Stimulated activated CD4-positive, alpha-beta T cell treated with anti-CD3 and anti-CD28 coated beads, Interleukin-1b, Interleukin-23, amount 100 ng/mL, for 48 hours (primary cell): ENCODE measurements at regions not wholly inside any gene's neighbourhood (a gene's known extent, or its start where the extent isn't known, plus 50 kb on each side); places are given as distances from the start of the nearest gene placed in this dataset.

Experiments used
- DNase-seq: peaks from one replicate; pipeline ENCODE4 v3.0.0-alpha.2; 2020

GRCh38 chrX:38992441-38993096 lies 191.3 kb downstream of the MID1IP1 start:
- DNase-seq: no peak

DNA sequence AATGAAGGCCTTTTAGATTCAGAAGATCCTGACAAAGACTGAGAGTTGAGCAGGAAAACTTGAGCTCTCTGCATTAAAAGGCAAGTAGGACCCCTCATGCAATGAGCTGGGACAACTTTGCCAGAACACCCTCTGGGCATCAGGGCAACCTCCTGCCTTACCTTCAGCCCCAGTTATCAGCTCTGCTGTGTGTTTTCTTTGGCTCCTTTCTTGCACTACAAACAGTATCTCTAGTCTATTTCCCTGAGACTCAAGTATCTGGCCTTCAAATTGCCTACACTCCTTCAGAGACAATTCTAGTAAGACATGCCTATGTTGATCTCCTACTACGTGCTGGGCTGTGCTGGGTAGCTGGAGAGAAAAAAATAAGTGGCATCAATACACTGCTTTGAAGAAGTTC lies 192.2 kb downstream of the MID1IP1 start:
- DNase-seq: no peak

DNA sequence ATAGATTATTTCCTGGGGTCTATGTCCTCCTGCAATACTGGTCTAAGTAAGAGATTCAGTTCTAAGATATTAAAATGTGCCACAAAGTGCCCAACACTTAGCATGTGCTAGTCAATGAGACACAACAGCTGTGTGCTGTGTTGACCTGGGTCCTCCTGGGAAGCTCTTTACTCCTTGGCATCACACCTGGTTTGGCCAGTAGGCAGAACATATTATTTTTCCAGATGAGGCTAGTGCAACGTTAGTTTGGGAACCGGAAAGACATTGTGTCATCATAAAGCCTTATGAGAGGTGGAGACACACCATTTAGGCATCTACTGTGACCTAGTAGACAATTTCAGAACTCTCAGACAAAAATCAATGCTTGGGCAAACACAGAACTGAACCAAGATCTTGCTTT lies 197.8 kb downstream of the MID1IP1 start:
- no peak for DNase-seq

DNA sequence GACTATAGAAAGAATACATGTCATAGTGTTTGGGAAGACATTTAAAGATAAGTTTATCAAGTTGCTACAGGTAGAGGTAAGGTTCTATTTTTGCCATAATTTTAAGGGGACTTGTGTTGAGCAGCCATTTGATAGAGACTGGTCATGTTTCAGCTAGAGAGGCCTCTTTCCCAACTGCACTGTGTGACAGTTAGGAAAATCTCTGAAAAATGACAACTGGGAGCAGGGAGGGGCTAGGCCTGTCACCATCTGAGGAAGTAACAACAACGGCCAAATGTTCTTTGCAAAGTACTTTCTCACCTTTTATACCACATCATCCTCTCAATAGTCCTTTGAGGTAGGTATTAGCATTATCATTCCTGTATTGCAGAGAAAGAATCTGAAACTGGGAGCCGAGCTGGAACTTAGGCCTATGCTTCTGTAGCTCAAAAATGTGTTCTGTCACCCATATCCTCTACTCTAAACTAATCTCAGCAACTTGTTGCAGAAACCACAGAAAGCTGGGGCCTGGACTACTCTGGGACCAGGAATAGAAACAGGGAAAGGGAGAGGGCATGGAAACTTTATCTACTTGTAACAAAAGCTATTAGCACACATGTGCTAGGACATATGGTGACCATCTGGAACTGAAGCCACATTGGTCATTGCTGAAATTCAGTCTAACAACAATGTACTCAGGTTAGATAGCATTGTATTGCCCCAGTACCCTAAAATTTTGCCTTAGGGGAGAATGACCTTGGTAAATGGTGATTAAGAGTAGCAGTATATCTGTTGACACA lies 198.9 kb downstream of the MID1IP1 start:
- DNase-seq: no peak

GRCh38 chrX:39000802-39001201 lies 199.5 kb downstream of the MID1IP1 start:
- no peak for DNase-seq

GRCh38 chrX:39002466-39002865 lies 201.2 kb downstream of the MID1IP1 start:
- no peak for DNase-seq

DNA sequence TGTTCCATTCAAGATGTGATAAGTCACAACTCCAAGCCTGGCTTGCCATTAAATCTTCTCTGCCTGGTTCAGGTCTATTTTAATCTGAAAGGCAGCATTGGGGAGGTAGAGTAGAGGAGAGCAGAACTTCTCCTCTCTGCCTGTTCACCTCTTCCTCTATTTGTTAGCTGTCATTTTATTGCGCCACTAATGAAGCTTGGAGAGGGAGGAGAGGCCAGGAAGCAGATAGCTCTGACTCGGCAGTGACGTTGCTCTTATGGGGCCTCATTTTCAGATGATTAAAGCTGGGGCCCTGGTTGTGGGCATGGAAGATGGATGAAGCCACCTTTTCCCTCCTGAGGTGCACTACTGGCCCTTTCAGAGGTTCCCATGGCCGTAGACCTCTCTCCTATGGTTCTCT lies 207.3 kb downstream of the MID1IP1 start:
- DNase-seq: no peak

- DNase-seq: no peak
Observed at GRCh38 chrX:39011454-39012221, 210.4 kb downstream of the MID1IP1 start.

- no peak for DNase-seq
Observed at GRCh38 chrX:39012621-39013111, 211.4 kb downstream of the MID1IP1 start.

- no peak for DNase-seq
Observed at GRCh38 chrX:39016556-39016955, 215.3 kb downstream of the MID1IP1 start.

- DNase-seq: no peak
Observed at GRCh38 chrX:39017077-39017476, 215.8 kb downstream of the MID1IP1 start.

- DNase-seq: no peak
Observed at GRCh38 chrX:39017716-39018115, 216.5 kb downstream of the MID1IP1 start.

DNA sequence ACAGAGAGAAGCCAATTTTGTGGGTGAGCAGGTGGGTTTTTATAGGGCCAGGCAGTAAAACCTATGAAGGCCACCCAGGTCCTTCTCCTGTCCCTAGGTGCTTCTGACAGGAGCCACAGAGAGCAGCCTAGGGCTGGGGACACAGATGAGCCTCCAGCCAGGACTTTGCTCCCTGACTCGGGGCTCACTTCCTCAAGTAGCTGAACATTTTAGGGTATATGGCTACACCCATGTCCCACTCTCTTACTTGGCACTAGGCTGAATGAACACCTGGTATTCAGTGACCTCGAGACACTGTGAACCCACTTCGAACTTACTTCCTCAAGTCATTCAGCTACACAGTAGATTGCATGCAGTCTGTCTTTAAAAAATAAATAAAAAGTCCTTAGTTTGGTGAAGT lies 217.3 kb downstream of the MID1IP1 start:
- no peak for DNase-seq

DNA sequence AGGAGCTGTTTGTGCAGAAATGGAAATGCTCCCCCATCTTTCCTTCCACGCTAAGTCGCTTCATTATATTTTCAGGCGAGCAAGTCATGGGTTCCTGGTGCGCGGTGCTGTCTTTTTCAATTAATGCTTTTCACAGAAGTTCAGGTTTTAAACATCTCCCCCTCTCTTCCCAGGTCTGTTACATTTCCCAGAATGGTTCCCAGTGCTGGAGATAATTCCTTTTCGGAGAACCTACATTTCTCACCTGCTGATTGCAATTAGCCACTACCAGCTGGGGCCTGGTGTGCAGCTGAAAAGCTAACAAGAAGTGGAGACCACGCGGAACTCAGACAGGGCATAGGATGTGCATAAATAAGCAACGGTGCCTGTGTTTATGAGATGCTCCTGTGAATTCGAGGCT lies 217.8 kb downstream of the MID1IP1 start:
- no peak for DNase-seq

DNA sequence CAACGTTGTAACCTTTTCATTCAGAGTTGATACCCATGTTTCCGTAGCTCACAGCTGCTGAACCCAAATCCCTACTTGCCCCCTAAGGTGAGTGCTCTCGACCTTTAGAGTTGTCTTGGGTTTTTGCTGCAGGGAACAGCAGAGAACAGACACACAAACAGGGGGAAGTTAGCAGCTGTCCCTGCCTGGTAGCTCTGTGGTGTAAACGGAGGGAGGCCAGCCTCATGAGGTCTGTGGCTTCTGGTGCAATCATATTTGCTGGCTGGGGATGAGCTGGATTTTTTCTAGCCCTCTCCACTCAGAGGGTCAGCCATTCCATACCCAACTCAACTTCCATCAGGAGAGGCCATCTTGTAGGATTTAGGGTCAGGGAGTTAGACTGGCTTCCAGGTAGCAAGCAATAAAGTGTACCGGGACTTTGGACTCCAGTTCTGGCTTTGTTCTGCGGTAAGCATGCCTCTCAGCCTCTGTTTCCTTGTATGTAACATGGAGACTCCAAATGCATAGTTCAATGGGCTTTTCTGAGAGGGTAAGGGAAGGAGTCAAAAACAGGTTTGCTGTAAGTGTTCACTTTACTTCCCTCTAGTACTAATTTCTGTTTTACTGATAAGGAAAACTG lies 218.9 kb downstream of the MID1IP1 start:
- no peak for DNase-seq

DNA sequence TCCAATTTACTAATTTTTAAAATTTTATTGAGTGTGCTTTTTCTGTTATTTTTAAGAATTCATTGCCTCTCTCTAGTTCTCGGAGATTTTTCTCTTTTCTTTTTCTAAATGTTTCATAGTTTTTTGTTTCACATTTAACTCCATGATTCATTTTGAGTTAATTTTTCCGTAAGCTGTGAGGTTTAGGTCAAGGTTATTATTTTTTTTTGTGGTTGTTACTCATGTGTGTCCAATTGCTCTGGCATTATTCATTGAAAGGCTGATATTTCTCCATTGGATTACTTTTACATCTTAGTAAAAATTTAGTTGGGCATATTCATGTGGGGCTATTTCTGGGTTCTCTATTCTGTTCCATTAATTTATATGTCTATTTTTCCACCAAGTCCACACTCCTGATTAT lies 220.8 kb downstream of the MID1IP1 start:
- DNase-seq: no peak

- DNase-seq: no peak
Observed at GRCh38 chrX:39029221-39029620, 228.0 kb downstream of the MID1IP1 start.

- DNase-seq: no peak
Observed at GRCh38 chrX:39030636-39031035, 229.4 kb downstream of the MID1IP1 start.

DNA sequence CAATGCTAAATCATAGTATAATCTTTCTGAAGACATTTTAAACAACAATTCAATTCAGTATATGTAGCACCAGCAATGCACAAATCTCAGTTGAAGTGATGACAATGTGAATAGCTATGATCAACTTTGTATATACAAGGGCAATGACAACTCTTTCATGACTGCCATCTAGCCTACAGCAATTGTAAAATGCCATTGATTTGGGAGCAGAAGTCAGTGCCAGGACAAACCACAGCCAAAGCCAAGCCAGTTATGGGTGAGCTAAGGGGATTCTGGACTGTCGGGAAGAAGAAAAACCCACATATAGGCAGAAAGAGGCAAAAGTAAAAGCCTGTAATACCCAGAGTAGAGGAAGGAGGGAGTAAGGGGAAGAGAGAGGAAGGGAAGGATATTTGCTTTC lies 238.6 kb downstream of the MID1IP1 start:
- DNase-seq: no peak

DNA sequence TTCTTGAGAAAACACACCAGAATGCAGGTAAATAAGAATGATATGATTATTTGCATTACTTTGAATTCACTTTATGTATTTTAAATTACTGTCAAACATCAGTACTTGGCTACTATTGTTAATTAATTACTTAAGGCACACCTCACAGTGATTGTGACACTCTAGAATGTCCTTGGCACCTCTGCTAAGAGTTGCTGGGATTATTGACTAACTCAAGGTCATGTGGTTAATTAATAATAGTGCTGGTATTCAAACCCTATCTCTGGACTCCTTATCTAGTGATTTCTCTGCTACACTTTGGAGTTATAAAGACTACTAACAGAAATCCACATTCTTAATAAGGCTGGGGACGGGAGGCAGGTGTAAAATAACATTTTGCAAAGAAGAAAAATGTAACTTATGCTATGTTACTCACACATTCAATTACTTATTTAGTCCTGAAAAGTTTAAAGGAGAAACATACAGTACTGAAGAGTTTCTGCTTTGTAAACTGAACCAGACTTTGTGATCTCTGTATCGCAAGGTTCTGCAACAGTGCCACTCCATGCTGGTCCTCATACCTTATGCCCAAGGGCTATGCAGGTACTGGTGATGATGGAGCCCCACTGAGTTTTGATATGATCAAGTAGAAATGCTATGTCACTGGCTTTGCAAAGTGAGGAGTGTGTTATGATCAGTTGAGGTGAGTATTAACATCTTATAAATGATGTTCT lies 242.7 kb downstream of the MID1IP1 start:
- no peak for DNase-seq

GRCh38 chrX:39047174-39047573 lies 245.9 kb downstream of the MID1IP1 start:
- DNase-seq: no peak

GRCh38 chrX:39049975-39050374 lies 248.7 kb downstream of the MID1IP1 start:
- DNase-seq: no peak

GRCh38 chrX:39050427-39050826 lies 249.2 kb downstream of the MID1IP1 start:
- no peak for DNase-seq
